ENCODE measurements at regions not wholly inside any gene's neighbourhood (a gene's known extent, or its start where the extent isn't known, plus 50 kb on each side); places are given as distances from the start of the nearest gene placed in this dataset.

DNA sequence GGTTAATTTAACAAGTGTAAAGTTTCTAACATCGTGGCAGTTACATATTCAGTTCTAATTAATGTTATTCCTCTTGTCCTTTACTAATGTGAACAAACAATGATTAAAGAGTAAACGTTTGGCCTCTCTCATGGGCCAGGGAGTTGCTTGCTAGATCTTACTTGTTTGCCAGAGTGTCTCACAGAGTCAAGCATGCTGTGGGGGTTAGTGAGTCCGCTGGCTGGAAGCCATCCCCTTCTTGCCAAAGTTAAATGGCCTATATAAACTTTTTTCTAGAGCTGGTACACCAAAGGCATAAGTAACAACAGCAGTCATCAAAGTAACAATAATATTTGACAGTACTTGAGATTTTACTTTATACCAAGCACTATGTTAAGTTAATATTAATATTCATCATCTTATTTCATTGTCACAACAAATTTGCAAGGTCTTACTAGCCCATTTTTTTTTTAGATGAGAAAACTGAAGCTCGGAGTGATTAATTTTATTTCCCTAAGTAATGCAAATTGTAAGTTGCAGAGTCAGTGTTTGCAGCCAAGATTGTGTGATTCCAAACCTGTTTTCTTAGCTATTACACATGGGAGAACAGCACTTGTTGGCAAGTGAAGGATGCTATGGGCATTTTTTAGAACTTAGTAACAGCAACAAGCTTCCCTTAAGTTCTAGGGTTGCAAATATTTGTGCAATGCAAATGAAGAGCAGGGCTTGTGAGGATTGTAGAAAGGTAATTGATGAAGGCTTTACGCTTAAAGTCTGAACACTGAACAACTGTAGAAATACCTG, 224.5 kb downstream of the RFPL4B start:
- H3K4me1 ChIP-seq = no peaks in the 10 kb centered on the region
- peak in 1 of 2 donors; percentile 55 for ATAC-seq (ENCODE audit: low FRiP score in 2 of 2)
- no peak for DNase-seq
- H3K27me3 ChIP-seq = no peaks in the 10 kb centered on the region
- TF ChIP-seq POLR2AphosphoS5 (IDR thresholded peaks at IDR 0.05) (no peak), EP300 (IDR thresholded peaks at IDR 0.05) (no peak), POLR2A (IDR thresholded peaks at IDR 0.05) (no peak)
- TF ChIP-seq, protein P1, sequence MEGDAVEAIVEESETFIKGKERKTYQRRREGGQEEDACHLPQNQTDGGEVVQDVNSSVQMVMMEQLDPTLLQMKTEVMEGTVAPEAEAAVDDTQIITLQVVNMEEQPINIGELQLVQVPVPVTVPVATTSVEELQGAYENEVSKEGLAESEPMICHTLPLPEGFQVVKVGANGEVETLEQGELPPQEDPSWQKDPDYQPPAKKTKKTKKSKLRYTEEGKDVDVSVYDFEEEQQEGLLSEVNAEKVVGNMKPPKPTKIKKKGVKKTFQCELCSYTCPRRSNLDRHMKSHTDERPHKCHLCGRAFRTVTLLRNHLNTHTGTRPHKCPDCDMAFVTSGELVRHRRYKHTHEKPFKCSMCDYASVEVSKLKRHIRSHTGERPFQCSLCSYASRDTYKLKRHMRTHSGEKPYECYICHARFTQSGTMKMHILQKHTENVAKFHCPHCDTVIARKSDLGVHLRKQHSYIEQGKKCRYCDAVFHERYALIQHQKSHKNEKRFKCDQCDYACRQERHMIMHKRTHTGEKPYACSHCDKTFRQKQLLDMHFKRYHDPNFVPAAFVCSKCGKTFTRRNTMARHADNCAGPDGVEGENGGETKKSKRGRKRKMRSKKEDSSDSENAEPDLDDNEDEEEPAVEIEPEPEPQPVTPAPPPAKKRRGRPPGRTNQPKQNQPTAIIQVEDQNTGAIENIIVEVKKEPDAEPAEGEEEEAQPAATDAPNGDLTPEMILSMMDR (IDR thresholded peaks at IDR 0.05) = no peak
- 46 to 59% methylated on average over 5 of the region's 5 CpGs for WGBS, 2 donors
- H3K4me3 ChIP-seq = no peak overlapping the region
- H3K36me3 ChIP-seq = no peaks in the 10 kb centered on the region
- H3K9me3 ChIP-seq = no peaks in the 10 kb centered on the region
- no peak overlapping the region for H3K27ac ChIP-seq

DNA sequence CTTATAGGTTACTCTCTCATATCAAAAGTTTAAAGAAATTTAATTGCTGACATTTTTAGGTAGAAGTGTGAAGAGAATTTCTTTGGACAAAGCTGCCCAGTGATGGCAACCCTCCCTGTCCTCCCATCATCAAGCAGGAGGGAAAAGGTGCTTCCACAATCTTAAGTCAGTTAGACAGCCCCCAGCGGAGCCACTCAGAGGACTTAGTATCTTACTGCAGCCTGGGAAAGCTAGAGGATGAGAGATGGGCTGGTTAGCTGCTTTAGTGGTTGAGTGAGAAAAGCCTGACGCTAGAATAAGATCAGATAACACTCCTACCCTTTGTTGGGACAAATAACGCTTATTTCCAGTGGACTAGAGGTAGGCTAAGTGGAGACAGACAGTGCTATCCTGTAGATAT, 227.1 kb downstream of the RFPL4B start:
- TF ChIP-seq EP300 (IDR thresholded peaks at IDR 0.05) = no peak
- no peak for TF ChIP-seq POLR2AphosphoS5 (IDR thresholded peaks at IDR 0.05)
- TF ChIP-seq, protein P1 (IDR thresholded peaks at IDR 0.05) = no peak
- TF ChIP-seq POLR2A (IDR thresholded peaks at IDR 0.05) = no peak
- no peak overlapping the region for H3K4me3 ChIP-seq
- no peak overlapping the region for H3K27ac ChIP-seq
- DNase-seq (no peak), ATAC-seq (ENCODE audit: low FRiP score in 2 of 2) (no peak)
- H3K4me1 ChIP-seq = no peaks in the 10 kb centered on the region
- no peaks in the 10 kb centered on the region for H3K27me3 ChIP-seq
- H3K36me3 ChIP-seq = no peaks in the 10 kb centered on the region
- H3K9me3 ChIP-seq = no peaks in the 10 kb centered on the region
- WGBS, 2 donors = 75 to 78% methylated on average over 3 of the region's 3 CpGs

DNA sequence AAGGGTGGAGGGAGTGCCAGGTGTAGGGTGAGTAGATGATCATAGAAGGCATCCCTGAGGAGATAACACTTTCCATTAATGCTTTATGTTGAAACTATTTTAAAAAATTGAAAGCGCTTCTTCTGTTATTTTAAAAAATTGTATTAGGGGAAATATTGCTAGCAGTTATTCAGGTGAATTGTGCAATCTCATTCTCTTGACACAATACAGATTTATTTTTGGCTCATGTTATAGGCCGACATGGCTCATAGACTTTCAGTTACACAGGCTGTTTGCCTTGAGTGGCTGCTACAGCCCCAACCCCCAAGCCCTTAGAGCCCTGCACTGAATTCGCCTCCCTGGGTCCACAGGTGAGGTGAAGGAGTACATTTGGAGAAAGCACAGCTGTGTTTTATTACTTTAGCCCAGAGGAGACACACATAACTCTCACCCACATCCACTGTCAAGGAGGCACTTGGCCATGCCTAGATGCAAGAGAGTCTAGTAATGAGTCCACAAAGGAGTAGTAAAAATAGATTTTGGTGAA, 228.2 kb downstream of the RFPL4B start:
- Histone ChIP-seq H3K9me3 (no peaks in the 10 kb centered on the region), H3K27ac (no peak overlapping the region), H3K4me3 (no peak overlapping the region), H3K27me3 (no peaks in the 10 kb centered on the region), H3K36me3 (no peaks in the 10 kb centered on the region), H3K4me1 (no peaks in the 10 kb centered on the region)
- ATAC-seq (ENCODE audit: low FRiP score in 2 of 2) (no peak), DNase-seq (no peak)
- WGBS, 2 donors = 65 to 88% methylated on average over 3 of the region's 3 CpGs
- TF ChIP-seq POLR2A (IDR thresholded peaks at IDR 0.05) (no peak), POLR2AphosphoS5 (IDR thresholded peaks at IDR 0.05) (no peak), EP300 (IDR thresholded peaks at IDR 0.05) (no peak)
- TF ChIP-seq, protein P1 (IDR thresholded peaks at IDR 0.05) = no peak

DNA sequence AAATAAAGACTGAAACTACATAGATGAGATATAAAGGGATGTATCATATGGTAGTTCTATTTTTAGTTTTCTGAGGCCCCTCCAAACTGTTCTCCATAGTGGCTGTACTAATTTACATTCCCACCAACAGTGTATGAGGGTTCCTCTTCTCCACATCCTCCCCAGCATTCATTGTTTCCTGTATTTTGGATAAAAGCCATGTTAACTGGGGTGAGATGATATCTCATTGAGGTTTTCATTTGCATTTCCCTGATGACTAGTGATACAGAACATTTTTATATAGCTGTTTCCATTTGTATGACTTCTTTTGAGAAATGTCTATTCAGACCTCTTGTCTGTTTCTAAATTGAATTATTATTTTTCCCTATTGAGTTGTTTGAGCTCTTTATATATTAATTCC, 229.3 kb downstream of the RFPL4B start:
- Histone ChIP-seq H3K4me1 (no peaks in the 10 kb centered on the region), H3K36me3 (no peaks in the 10 kb centered on the region), H3K27me3 (no peaks in the 10 kb centered on the region), H3K27ac (no peak overlapping the region), H3K9me3 (no peaks in the 10 kb centered on the region), H3K4me3 (no peak overlapping the region)
- no peak for DNase-seq
- TF ChIP-seq POLR2AphosphoS5 (IDR thresholded peaks at IDR 0.05) (no peak), POLR2A (IDR thresholded peaks at IDR 0.05) (no peak)
- TF ChIP-seq, protein P1 (IDR thresholded peaks at IDR 0.05) = no peak
- no peak for ATAC-seq (ENCODE audit: low FRiP score in 2 of 2)

DNA sequence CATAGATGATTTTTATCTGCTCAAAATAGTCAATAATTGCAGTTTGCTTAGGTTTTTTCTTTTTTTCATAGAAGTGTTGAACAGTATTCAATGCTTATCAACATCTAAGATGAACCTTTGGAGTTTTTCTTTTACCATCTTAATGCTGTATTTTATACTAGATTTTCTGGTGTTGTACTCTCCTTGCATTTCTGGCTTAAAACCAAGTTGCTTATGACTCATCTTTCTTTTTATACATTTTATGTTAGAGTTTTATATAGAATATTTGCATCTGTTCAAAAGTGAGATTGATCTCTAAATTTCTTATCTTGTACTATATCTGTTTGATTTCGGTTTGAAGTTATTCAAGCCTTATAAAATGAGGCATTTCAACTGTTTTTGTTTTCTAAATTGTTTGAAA, 232.5 kb downstream of the RFPL4B start:
- Histone ChIP-seq H3K27me3 (no peaks in the 10 kb centered on the region), H3K4me3 (no peak overlapping the region), H3K27ac (no peak overlapping the region), H3K9me3 (no peaks in the 10 kb centered on the region), H3K36me3 (no peaks in the 10 kb centered on the region), H3K4me1 (no peaks in the 10 kb centered on the region)
- 85 to 86% methylated on average over 1 of the region's 1 CpG for WGBS, 2 donors
- DNase-seq (no peak), ATAC-seq (ENCODE audit: low FRiP score in 2 of 2) (no peak)
- TF ChIP-seq, protein P1 (IDR thresholded peaks at IDR 0.05) = no peak
- TF ChIP-seq EP300 (IDR thresholded peaks at IDR 0.05) (no peak), POLR2AphosphoS5 (IDR thresholded peaks at IDR 0.05) (no peak), POLR2A (IDR thresholded peaks at IDR 0.05) (no peak)
